ENCODE measurements at regions not wholly inside any gene's neighbourhood (a gene's known extent, or its start where the extent isn't known, plus 50 kb on each side); places are given as distances from the start of the nearest gene placed in this dataset.

DNA sequence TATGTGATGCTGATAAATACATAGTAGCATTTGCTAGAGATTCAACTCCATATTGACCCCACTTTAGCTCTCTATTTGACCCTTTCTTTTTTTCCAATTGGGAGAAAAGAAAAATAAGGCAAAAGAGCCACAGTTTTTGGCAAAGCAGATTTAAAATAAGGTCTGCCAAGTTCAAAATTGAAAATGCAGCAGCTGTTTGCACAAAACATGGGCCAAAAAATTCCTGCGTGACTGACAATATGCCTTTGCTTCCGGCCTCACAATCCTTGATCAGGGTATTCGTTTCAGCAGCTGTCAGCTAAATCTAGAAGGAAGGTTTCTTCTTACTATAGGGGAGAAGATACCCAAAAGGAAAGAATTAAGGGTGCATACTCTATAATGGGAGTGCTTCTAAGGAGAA, 563.5 kb upstream of the CCDC54 start:
- no peak for DNase-seq

DNA sequence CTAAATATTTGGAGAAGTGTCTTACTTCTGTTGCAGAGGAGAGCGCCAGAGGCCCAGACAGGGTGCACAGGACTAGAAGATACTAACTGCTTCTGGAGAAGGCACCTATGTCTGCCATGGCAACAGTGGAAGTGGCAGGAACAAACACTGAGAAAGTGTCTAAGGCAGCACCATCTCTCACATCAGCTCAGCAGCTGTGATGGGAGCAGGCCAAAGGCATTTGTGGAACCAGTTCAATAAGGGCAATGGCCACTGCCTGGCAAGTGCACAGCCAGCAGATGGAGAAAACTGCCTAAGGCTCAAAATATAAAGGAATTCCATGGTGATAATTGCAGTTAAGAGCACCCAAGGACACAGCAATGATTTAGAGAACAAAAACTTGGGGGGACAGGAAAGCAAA, 563.0 kb upstream of the CCDC54 start:
- Mint-ChIP-seq H3K4me3 (no peak overlapping the region), H3K27ac (no peak overlapping the region), H3K36me3 (ENCODE audit: low read depth) (no peaks in the 10 kb centered on the region), H3K4me1 (no peaks in the 10 kb centered on the region), H3K27me3 (ENCODE audit: low read depth, poor library complexity) (peaks cover 2% of the 10 kb centered on the region), H3K9me3 (no peaks in the 10 kb centered on the region)
- TF ChIP-seq, protein P1, sequence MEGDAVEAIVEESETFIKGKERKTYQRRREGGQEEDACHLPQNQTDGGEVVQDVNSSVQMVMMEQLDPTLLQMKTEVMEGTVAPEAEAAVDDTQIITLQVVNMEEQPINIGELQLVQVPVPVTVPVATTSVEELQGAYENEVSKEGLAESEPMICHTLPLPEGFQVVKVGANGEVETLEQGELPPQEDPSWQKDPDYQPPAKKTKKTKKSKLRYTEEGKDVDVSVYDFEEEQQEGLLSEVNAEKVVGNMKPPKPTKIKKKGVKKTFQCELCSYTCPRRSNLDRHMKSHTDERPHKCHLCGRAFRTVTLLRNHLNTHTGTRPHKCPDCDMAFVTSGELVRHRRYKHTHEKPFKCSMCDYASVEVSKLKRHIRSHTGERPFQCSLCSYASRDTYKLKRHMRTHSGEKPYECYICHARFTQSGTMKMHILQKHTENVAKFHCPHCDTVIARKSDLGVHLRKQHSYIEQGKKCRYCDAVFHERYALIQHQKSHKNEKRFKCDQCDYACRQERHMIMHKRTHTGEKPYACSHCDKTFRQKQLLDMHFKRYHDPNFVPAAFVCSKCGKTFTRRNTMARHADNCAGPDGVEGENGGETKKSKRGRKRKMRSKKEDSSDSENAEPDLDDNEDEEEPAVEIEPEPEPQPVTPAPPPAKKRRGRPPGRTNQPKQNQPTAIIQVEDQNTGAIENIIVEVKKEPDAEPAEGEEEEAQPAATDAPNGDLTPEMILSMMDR (IDR thresholded peaks at IDR 0.05) = no peak
- no peak for DNase-seq

More for the DNA sequence above, 563.5 kb upstream of the CCDC54 start:
- peaks cover 2% of the 10 kb centered on the region for H3K27me3 Mint-ChIP-seq (ENCODE audit: low read depth, poor library complexity)
- H3K4me1 Mint-ChIP-seq = no peaks in the 10 kb centered on the region
- no peak overlapping the region for H3K27ac Mint-ChIP-seq
- TF ChIP-seq, protein P1 (IDR thresholded peaks at IDR 0.05) = no peak
- H3K36me3 Mint-ChIP-seq (ENCODE audit: low read depth) = no peaks in the 10 kb centered on the region
- H3K9me3 Mint-ChIP-seq = no peaks in the 10 kb centered on the region
- no peak overlapping the region for H3K4me3 Mint-ChIP-seq

DNA sequence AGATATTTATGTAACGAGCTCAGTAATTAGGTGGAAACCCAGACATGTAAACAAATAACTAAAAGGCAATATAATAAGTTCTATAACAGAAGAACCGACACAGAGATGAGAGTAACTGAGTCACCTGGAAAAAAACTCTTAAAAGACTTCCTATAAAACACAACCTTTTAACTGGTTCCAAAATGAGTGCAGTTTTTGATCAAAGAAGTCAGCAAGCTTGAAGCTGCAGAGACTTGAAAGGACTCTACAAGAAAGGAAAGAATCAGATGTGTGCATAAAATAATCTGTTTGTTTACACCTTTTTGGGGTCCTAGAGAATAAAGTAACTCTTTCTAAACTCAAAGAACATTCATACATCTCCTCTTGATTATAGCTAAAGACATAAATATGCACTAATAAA, 560.4 kb upstream of the CCDC54 start:
- DNase-seq = no peak
- Mint-ChIP-seq H3K36me3 (ENCODE audit: low read depth) (no peaks in the 10 kb centered on the region), H3K4me3 (no peak overlapping the region), H3K4me1 (no peaks in the 10 kb centered on the region), H3K9me3 (no peaks in the 10 kb centered on the region), H3K27ac (no peak overlapping the region), H3K27me3 (ENCODE audit: low read depth, poor library complexity) (peaks cover 2% of the 10 kb centered on the region)
- TF ChIP-seq, protein P1 (IDR thresholded peaks at IDR 0.05) = no peak

DNA sequence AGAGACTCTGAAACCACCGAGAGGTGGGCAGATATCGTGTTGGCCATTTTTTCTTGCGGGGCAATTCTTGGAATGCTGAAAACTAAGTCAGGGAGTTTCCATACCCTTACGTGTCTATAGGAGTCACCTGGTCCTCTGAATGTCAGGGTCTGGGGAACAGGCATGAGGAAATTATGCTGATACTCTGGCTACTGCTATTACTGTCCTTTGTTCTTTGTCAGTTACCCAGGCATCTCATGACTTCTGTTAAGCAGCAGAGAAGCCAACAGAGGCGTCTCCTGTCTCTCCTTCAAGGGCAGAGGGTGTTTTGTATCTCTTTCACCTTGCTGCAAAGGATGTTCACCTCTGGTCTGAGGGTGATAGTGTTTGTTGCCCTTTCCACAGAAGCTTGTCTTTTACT, 559.5 kb upstream of the CCDC54 start:
- TF ChIP-seq, protein P1 (IDR thresholded peaks at IDR 0.05) = no peak
- no peak for DNase-seq
- Mint-ChIP-seq H3K9me3 (no peaks in the 10 kb centered on the region), H3K36me3 (ENCODE audit: low read depth) (no peaks in the 10 kb centered on the region), H3K27me3 (ENCODE audit: low read depth, poor library complexity) (peaks cover 2% of the 10 kb centered on the region), H3K4me1 (no peaks in the 10 kb centered on the region), H3K27ac (no peak overlapping the region), H3K4me3 (no peak overlapping the region)

DNA sequence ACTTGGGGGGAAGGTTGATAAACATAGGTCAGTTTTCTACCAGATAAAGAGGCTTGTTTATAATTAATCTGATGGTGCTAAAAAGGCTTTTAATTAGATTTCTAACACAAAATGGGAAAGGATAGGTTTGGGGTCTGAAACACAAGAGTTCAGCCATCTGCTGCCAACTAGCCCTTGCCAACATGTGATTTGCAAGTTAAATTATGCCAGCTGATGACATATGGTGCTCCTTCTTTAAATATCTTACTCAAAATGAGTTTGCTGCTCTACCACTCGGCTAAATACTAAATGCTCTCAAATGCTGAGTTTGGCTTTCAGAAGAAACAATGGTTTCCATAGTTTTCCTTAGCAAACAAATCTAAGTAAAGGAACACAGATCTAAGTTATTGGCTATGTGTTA, 557.8 kb upstream of the CCDC54 start:
- Mint-ChIP-seq H3K27me3 (ENCODE audit: low read depth, poor library complexity) (peaks cover 2% of the 10 kb centered on the region), H3K4me1 (no peaks in the 10 kb centered on the region), H3K27ac (no peak overlapping the region), H3K36me3 (ENCODE audit: low read depth) (no peaks in the 10 kb centered on the region), H3K9me3 (no peaks in the 10 kb centered on the region), H3K4me3 (no peak overlapping the region)
- DNase-seq = no peak
- TF ChIP-seq, protein P1 (IDR thresholded peaks at IDR 0.05) = no peak

DNA sequence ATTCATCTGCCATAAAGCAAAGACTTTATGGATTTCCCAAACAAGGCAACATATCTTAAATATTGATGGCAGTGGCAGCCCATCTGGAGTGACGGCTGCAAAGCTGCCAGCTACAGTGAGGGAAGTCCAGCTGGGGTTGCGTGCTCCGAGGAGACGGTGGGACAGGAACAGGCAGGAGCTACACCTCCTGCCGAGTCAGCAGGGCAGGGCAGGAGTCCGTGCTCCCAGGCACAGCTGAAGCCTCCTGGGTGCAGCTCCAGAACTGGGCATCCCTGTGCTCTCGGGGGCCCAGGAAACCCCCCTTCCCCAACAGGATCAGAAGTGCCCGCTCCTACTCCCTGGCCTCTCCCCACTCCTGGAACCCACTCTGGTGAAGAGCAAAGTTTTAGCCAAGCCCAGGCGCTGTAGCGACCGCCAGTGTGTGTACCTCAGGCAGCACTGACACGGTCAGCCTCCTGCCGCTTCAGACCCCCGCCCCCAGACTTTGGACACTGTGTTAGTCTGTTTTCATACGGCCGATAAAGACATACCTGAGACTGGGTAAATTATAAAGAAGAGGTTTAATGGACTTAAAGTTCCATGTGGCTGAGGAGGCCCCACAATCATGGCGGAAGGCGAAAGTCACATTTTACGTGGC, 556.4 kb upstream of the CCDC54 start:
- no peak overlapping the region for H3K27ac Mint-ChIP-seq
- no peaks in the 10 kb centered on the region for H3K36me3 Mint-ChIP-seq (ENCODE audit: low read depth)
- H3K27me3 Mint-ChIP-seq (ENCODE audit: low read depth, poor library complexity) = peaks cover 2% of the 10 kb centered on the region
- H3K4me3 Mint-ChIP-seq = no peak overlapping the region
- H3K9me3 Mint-ChIP-seq = no peaks in the 10 kb centered on the region
- TF ChIP-seq, protein P1 (IDR thresholded peaks at IDR 0.05) = no peak
- H3K4me1 Mint-ChIP-seq = peaks cover 4% of the 10 kb centered on the region
- DNase-seq = no peak
